ENCODE measurements at regions not wholly inside any gene's neighbourhood (a gene's known extent, or its start where the extent isn't known, plus 50 kb on each side); places are given as distances from the start of the nearest gene placed in this dataset.
A peak's percentile ranks its signal among the peaks of the same experiment; 100 is the strongest.
"Not testable (repeated sequence)": the region's sequence is repeated elsewhere in the genome, so short reads cannot be mapped to it uniquely, and the experiment has no call there.

DNA sequence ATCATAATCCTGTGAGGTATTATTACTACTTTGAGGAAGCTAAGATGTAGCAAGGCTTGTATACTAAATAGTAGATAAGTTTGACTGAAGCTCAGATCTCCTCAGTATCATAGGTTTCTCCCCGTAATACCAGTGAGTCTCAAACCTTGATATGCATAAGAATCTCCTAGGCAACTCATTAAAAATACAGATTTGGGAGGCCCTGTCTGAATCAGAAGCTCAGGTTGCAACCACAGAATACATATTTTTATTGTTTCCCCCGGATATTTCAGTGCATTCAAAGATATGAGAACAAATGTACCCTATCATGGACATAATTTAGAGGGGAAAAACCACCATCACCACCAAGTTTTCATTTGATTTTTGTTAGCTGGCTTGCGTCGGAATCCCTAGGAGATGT lies 242.1 kb upstream of the C2CD4B start:
- no peak for DNase-seq (ENCODE audit: low spot score)

GRCh38 chr15:62407962-62408361 lies 242.9 kb upstream of the C2CD4B start:
- no peak for DNase-seq (ENCODE audit: low spot score)

DNA sequence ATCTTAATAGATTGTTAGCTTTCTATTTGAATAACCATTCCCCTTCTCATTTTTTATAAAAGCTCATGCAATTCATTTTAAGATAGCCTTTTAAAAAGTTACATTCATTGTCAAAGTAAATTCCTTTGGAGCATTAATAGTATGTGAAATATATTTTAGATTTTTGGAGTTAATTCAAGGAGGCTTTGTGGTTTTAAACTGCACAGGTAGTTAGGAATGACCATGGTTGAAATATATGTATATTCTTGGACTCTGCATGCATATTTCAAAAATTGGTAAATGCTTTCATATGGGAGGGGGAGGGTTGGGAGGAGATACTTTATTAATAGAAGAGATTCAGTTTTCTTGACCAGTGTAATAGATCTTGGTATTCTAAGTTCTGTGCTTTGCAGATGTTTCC lies 244.4 kb upstream of the C2CD4B start:
- DNase-seq (ENCODE audit: low spot score), result no peak

GRCh38 chr15:62412686-62413085 lies 247.6 kb upstream of the C2CD4B start:
- peak; percentile 23 for DNase-seq (ENCODE audit: low spot score)

DNA sequence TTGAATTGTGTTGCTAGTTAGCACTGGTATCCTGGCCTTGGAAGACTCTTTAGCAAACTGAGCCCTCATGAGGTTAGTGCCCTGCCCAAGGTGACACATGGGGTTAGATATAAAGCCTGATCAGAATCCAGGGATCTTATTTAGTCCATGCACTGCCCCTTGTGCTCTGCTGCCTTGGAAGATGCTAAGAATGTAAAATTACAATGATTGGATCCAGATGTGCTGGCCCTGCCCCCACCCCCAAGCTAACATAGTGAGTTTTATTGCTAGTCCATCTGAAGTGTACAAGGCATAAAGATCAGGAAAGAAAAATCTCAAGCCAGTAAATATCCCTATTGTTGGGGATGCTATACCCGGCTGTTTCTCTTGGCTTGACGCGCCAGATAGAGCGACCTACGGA lies 248.1 kb upstream of the C2CD4B start:
- peak; percentile 56 for DNase-seq (ENCODE audit: low spot score)

- no peak for DNase-seq (ENCODE audit: low spot score)
Measured at GRCh38 chr15:62413786-62414185, 248.7 kb upstream of the C2CD4B start.

DNA sequence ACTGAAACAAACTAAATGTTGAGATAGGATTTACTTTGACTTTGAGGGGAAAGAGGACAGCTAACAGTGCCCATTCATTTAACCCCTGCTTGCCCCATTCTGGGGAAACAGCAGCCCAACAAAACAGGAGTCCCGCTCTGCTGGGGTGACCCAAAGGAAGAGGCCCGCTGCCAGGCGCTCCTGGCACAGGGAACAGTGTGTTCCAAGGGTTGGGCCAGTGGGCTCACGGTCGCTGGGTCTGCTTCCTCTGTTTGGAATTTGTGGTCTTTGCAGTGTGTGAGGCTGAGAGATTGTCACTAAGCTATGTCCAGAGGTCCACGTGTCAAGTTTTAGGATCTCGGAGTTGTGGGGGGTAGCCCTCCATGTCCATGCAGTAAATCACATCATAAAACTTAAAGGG lies 250.4 kb upstream of the C2CD4B start:
- DNase-seq (ENCODE audit: low spot score), result no peak

DNA sequence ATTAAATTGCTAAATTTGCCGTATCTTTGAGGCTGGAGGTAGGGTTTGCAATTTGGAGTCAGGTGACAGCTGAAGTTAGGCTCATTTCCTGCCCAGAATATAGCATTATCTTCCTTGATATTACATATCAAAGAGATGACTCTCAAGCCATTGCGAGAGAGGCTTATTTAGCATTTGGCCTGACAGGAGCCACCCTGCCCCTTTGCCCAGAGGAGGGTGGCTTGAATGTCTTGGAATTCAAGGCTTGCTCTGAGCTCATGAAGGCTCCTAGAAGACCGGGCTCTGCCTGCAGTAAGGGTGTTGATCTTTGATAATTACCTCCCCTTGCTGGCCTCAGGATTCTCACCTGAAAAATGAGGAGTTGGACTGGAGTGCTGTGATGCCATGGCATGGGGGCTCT lies 251.4 kb upstream of the C2CD4B start:
- DNase-seq (ENCODE audit: low spot score), result no peak

DNA sequence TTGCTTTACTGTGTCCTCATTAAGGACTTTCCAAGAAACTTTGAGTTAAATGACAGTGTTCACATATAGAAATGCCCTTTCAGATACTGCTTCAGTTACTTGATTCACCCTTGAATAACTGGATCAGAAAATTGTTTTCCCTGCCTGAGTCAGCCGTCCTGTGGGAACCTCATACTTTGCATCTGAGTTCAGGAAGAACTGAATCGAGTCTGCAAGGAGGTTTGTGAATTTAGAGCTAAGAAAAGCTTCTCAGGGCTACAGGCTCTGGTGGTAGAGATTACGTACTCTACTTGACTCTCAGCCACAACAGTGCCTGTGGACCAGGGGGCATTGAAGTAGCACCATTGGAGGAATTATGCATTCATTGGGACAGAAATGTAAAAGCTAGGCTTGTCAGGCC lies 252.4 kb upstream of the C2CD4B start:
- DNase-seq (ENCODE audit: low spot score), result no peak

DNA sequence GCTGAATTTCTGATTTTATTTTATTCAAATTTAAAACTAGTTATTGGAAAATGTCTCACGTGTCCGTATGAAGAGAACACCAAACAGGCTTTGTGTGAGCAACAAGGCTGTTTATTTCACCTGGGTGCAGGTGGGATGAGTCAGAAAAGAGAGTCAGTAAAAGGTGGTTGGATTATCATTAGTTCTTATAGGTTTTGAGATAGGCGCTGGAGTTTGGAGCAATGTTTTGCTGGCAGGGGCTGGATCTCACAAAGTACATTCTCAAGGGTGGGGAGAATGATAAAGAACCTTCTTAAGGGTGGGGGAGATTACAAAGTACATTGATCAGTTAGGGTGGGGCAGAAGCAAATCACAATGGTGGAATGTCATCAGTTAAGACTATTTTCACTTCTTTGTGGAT lies 253.4 kb upstream of the C2CD4B start:
- not testable (repeated sequence) for DNase-seq (ENCODE audit: low spot score)

- peak; percentile 55 for DNase-seq (ENCODE audit: low spot score)
Measured at GRCh38 chr15:62419192-62419591, 254.1 kb upstream of the C2CD4B start.

GRCh38 chr15:62420371-62420770 lies 255.3 kb upstream of the C2CD4B start:
- DNase-seq (ENCODE audit: low spot score), result not testable (repeated sequence)

DNA sequence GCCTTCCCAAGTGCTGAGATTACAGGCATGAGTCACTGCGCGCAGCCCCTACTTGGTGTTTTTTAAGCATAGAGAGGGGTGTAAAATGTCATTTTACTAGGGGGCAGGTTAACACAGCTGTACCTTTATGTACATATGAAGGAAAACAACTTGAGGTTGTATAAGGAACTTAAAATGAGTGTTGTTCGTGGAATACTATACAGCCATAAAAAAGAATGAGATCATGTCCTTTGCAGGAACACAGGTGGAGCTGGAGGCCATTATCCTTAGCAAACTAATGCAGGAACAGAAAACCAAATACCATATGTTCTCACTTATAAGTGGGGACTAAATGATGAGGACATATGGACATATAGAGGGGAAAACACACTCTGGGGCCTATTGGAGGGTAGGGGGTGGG lies 256.2 kb upstream of the C2CD4B start:
- no peak for DNase-seq (ENCODE audit: low spot score)

DNA sequence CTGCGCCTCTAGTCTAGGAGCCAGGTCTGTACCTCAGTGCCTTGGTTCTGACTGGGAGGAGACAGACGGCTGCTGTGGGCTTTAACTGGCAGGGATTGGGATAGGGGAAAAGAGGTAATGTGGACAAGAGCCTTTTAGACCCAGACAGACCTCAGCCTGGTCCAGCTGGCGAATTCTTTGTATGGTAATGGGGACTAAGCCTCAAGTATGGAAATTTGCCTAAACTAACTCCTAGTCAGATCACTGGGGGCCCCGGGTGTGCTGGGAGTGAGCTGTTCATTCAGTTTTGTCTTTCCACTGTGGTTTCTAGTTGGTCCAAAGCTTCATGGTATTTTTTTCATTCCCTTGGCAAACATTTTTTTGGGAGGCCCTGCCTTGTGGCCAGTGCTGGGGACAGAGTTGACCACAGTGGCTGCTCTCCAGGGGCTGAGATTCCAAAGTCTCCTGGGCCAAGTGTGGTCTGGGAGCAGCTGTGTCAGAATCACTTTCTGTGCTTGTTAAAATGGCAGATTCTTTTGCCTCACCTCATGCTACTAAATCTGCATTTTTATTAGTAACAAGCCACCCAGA lies 261.4 kb upstream of the C2CD4B start:
- DNase-seq (ENCODE audit: low spot score), result no peak

- no peak for DNase-seq (ENCODE audit: low spot score)
Measured at GRCh38 chr15:62428259-62428658, 263.2 kb upstream of the C2CD4B start.

- DNase-seq (ENCODE audit: low spot score), result no peak
Measured at GRCh38 chr15:62428851-62429598, 263.9 kb upstream of the C2CD4B start.

GRCh38 chr15:62430056-62430455 lies 265.0 kb upstream of the C2CD4B start:
- no peak for DNase-seq (ENCODE audit: low spot score)

- no peak for DNase-seq (ENCODE audit: low spot score)
Measured at GRCh38 chr15:62430552-62430951, 265.5 kb upstream of the C2CD4B start.

DNA sequence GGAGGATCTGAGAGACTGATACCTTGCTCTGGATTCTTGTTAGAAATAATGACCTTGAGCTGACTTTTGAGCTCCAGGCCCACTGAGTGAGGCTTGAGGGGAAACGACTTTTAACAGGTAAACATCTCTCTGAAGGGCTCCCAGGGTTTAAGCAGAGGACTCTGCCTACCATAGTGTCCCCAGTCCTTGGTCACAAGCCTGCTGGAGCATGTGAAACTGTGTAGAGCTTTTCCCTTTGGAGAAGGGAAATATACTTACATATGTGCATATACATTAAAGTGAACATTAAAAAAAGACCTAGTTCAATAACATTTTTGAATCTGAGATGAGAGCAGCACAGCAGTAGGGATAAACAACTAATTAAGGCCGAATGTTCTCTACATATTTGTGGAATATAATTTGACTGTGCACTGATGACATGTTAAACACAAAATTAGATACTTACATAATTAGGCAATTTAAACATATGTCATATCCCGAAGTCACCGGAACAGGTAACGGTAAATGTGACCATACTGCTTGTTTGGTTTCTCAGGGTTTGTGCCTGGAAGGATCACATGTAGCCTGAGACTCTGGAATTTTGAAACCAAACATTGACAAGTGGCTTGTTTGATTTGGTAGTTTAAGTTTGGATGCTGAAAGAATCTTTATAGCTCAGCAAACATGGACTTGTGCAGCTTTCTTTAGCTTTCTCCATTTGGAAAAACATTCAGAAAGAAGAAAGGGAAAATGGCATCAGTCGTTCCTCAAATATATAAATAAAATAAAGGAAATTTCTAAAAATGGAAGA lies 266.1 kb upstream of the C2CD4B start:
- no peak for DNase-seq (ENCODE audit: low spot score)

- DNase-seq (ENCODE audit: low spot score), result no peak
Measured at GRCh38 chr15:62431817-62432216, 266.7 kb upstream of the C2CD4B start.

GRCh38 chr15:62432702-62433398 lies 267.8 kb upstream of the C2CD4B start:
- DNase-seq (ENCODE audit: low spot score), result peak; percentile 38

DNA sequence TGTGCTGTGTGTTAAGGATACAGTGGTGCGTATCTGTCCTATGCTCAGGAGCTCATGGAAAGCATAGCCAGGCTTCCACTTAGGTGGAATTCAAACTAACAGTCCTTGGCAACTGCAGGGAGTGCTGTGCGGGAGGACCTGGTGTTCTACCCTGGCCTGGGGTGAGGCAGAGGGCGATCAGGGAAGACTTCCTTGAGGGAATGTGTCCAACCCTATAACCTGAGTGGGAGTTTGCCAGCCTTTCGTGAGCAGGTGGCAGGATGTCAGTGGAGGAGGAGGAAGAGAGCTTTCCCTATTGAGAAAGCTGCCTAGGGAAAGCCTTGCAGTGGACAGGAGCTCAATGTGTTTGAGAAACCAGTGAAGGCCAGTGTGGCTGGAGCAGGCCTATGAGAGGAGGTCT lies 271.1 kb upstream of the C2CD4B start:
- DNase-seq (ENCODE audit: low spot score), result no peak

Data from umbilical cord (tissue), 1 donor.